ENCODE measurements at regions not wholly inside any gene's neighbourhood (a gene's known extent, or its start where the extent isn't known, plus 50 kb on each side); places are given as distances from the start of the nearest gene placed in this dataset.
A peak's percentile ranks its signal among the peaks of the same experiment; 100 is the strongest.

- DNase-seq (ENCODE audit: low read depth) = no peak
These were observed 78.8 kb upstream of the ARHGAP28 start for GRCh38 chr18:6650747-6651146.

- DNase-seq (ENCODE audit: low read depth) = no peak
These were observed 77.4 kb upstream of the ARHGAP28 start for GRCh38 chr18:6652098-6652497.

GRCh38 chr18:6653880-6654279 is 75.6 kb upstream of the ARHGAP28 start:
- no peak for DNase-seq (ENCODE audit: low read depth)

- DNase-seq (ENCODE audit: low read depth) = no peak
These were observed 69.4 kb upstream of the ARHGAP28 start for GRCh38 chr18:6659963-6660725.

- peak; percentile 47 for DNase-seq (ENCODE audit: low read depth)
These were observed 67.7 kb upstream of the ARHGAP28 start for GRCh38 chr18:6661692-6662415.

GRCh38 chr18:6666012-6666685 is 63.4 kb upstream of the ARHGAP28 start:
- no peak for DNase-seq (ENCODE audit: low read depth)

GRCh38 chr18:6668836-6669235 is 60.7 kb upstream of the ARHGAP28 start:
- no peak for DNase-seq (ENCODE audit: low read depth)

- no peak for DNase-seq (ENCODE audit: low read depth)
These were observed 56.7 kb upstream of the ARHGAP28 start for GRCh38 chr18:6672821-6673308.

- DNase-seq (ENCODE audit: low read depth) = no peak
These were observed 52.4 kb upstream of the ARHGAP28 start for GRCh38 chr18:6677086-6677485.

GRCh38 chr18:6679201-6679600 is 50.3 kb upstream of the ARHGAP28 start:
- DNase-seq (ENCODE audit: low read depth) = no peak
